K562 (cell line): ENCODE measurements at regions not wholly inside any gene's neighbourhood (a gene's known extent, or its start where the extent isn't known, plus 50 kb on each side); places are given as distances from the start of the nearest gene placed in this dataset.

Experiments used
- ADNP ChIP-seq: fragments of 200-800 bp; sonication (Bioruptor generic); IDR thresholded peaks from 2 replicates; pipeline ENCODE4 v1.6.1; 2016; ENCODE audit warnings: missing genetic modification characterization, missing compliant biosample characterization
- DMBX1 ChIP-seq: fragments of 250-450 bp; sonication (Bioruptor Pico); IDR thresholded peaks from 2 replicates; pipeline ENCODE4 v1.8.0; 2022; ENCODE audit warnings: inconsistent platforms, mild to moderate bottlenecking, moderate library complexity, borderline replicate concordance

DNA sequence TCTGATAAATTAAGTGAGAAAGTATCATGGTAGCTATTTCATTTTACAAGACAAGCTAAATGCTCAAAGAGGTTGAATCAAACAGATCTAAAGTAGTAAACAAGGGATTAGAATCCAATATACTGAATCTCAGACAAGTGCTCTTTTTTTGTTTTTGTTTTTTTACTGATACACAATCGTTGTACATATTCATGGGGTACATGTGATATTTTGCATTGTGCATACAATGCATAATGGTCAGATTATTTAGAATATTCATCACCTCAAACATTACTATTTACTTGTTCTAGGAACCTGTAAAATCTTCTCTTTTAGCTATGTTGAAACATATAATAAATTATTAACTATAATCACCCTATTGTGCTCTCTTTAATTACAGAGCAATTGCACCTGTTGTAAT lies 57.0 kb upstream of the HCRTR2 start:
- no peak for TF ChIP-seq ADNP (tag)
- TF ChIP-seq DMBX1 (CRISPR knock-in tag): no peak
